Erythroblast (primary cell): ENCODE measurements at regions not wholly inside any gene's neighbourhood (a gene's known extent, or its start where the extent isn't known, plus 50 kb on each side); places are given as distances from the start of the nearest gene placed in this dataset.

Source experiments
- GATA1 ChIP-seq: IDR thresholded peaks from 2 replicates; pipeline ENCODE4 v1.6.1; 2011; ENCODE audit warnings: low read depth, mild to moderate bottlenecking, control low read depth, low read length, moderate library complexity
- POLR2A ChIP-seq: IDR thresholded peaks from 2 replicates; pipeline ENCODE4 v1.6.1; 2011; ENCODE audit warnings: mild to moderate bottlenecking, low read length

GRCh38 chr17:70539132-70539924 lies 370.0 kb downstream of the KCNJ2 start:
- TF ChIP-seq POLR2A = no peak
- no peak for TF ChIP-seq GATA1
